Natural killer cell treated with Interleukin-12 subunit alpha and Interleukin-12 subunit beta and Interleukin-15 and Interleukin-18, amount 100 ng/mL, for 72 hours (primary cell): ENCODE measurements at regions not wholly inside any gene's neighbourhood (a gene's known extent, or its start where the extent isn't known, plus 50 kb on each side); places are given as distances from the start of the nearest gene placed in this dataset.

Source experiments
- ATAC-seq, 2 donors: fragments of 150-1000 bp; cut with Tn5 transposase in 1 of 2; sonication (Bioruptor Pico), chemical (Tn5 transposase) in 1 of 2; 2 replicates each; pipeline ENCODE4 v1.10.0; 2021
- DNase-seq: peaks from one replicate; pipeline ENCODE4 v3.0.0; 2022; ENCODE audit warnings: low spot score
- H3K27ac Mint-ChIP-seq, 2 donors: 1 replicate in 1 of 2; 2 replicates in 1 of 2; pipeline ENCODE4 v1.8.0; 2022; ENCODE audit warnings: mixed read lengths in 2 of 2, mild to moderate bottlenecking in 1 of 2, moderate library complexity in 1 of 2
- H3K27me3 Mint-ChIP-seq, 2 donors: 1 replicate in 1 of 2; 2 replicates in 1 of 2; pipeline ENCODE4 v1.8.0; 2022; ENCODE audit warnings: mixed read lengths in 2 of 2
- H3K36me3 Mint-ChIP-seq: one replicate; pipeline ENCODE4 v1.8.0; 2022; ENCODE audit warnings: mixed read lengths
- H3K4me1 Mint-ChIP-seq, 2 donors: 1 replicate in 1 of 2; 2 replicates in 1 of 2; pipeline ENCODE4 v1.8.0; 2022; ENCODE audit warnings: low read depth in 2 of 2, mixed read lengths in 2 of 2, mild to moderate bottlenecking in 1 of 2
- H3K4me3 Mint-ChIP-seq: one replicate; pipeline ENCODE4 v1.8.0; 2022; ENCODE audit warnings: mixed read lengths
- H3K9me3 Mint-ChIP-seq: 2 replicates; pipeline ENCODE4 v1.8.0; 2022; ENCODE audit warnings: mixed read lengths

DNA sequence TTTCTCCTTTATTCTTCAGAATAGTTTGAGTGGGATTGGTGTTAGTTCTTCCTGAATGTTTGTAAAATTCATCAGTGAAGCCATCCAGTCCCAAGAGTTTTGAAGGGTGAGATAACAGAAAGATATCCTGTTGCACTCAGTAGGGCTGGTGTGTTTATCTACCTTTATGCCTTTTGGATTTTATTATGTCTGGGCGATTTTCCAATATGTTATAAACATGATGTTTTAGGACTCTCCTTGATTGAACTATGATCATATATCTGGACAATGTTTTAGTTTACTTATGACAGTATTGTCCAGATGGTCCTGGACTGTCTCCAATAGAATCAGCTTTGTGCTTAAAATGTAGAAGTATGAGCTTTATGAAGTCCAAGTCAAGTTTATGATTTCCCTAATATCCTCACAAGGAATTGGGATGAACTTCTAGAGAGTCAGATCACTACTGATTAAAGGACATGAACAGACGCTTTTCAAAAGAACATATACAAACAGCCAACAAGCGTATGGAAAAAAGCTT, 77.6 kb upstream of the ITM2A start:
- no peaks in the 10 kb centered on the region for H3K9me3 Mint-ChIP-seq
- DNase-seq = no peak
- peaks cover 0 to 2% of the 10 kb centered on the region in 2 donors for H3K27me3 Mint-ChIP-seq
- no peak overlapping the region for H3K27ac Mint-ChIP-seq
- ATAC-seq = no peak
- H3K36me3 Mint-ChIP-seq = no peaks in the 10 kb centered on the region
- H3K4me1 Mint-ChIP-seq = no peaks in the 10 kb centered on the region
- no peak overlapping the region for H3K4me3 Mint-ChIP-seq

DNA sequence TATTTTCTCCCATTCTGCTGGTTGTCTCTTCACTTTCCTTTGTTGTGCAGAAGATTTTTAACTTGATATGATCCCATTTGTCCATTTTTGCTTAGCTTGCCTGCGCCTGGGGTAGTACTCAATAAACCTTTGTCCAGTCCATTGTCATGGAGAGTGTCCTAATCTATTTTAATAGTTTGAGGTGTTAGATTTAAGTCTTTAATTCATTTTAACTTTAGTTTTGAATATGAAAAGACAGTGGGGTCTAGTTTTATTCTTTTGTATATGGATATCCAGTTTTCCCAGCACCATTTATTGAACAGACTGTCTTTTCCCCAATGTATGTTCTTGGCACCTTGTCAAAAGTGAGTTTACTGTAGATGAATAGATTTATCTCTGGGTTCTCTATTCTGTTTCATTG, 76.0 kb upstream of the ITM2A start:
- Mint-ChIP-seq H3K27ac (no peak overlapping the region), H3K27me3 (peaks cover 0 to 2% of the 10 kb centered on the region in 2 donors), H3K4me3 (no peak overlapping the region), H3K4me1 (no peaks in the 10 kb centered on the region), H3K36me3 (no peaks in the 10 kb centered on the region), H3K9me3 (no peaks in the 10 kb centered on the region)
- ATAC-seq (no peak), DNase-seq (no peak)

DNA sequence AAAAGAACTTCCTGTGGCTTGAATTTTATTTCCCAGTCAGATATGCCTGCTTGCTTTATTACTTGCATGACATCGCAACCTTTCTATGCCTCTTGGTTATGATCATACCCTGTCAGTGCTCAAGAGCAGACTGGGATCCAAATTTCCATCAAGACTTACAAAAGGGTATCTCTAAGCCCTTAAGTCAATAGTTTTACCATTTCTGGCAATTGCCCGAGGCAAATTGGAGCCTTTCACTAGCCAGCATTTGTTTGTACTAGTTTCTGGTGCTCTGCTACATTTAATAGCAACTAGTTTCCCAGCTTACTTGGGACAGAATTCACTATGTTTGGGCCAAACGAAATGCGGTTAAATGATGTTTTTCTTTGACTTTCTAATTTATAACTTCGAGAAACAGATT, 73.2 kb upstream of the ITM2A start:
- H3K9me3 Mint-ChIP-seq = no peaks in the 10 kb centered on the region
- H3K4me1 Mint-ChIP-seq = no peaks in the 10 kb centered on the region
- no peaks in the 10 kb centered on the region for H3K36me3 Mint-ChIP-seq
- ATAC-seq (no peak), DNase-seq (no peak)
- H3K4me3 Mint-ChIP-seq = no peak overlapping the region
- peaks cover 0 to 2% of the 10 kb centered on the region in 2 donors for H3K27me3 Mint-ChIP-seq
- no peak overlapping the region for H3K27ac Mint-ChIP-seq
